Subcutaneous abdominal adipose tissue (tissue), 5 donors: ENCODE measurements at regions not wholly inside any gene's neighbourhood (a gene's known extent, or its start where the extent isn't known, plus 50 kb on each side); places are given as distances from the start of the nearest gene placed in this dataset.

ENCODE experiments used
- H3K27ac ChIP-seq: one replicate; pipeline ENCODE4 v1.7.0; 2013; ENCODE audit warnings: low read depth, mild to moderate bottlenecking, inconsistent platforms, low read length, moderate library complexity
- H3K27me3 ChIP-seq, 5 donors: one replicate each; pipeline ENCODE4 v1.7.0; 2013; ENCODE audit warnings: low read length in 5 of 5, inconsistent platforms in 1 of 5; ENCODE audit not compliant: control insufficient read depth in 5 of 5, insufficient read depth in 4 of 5
- H3K36me3 ChIP-seq, 5 donors: one replicate each; pipeline ENCODE4 v1.7.0; 2013; ENCODE audit warnings: low read length in 5 of 5; ENCODE audit not compliant: control insufficient read depth in 5 of 5, insufficient read depth in 5 of 5
- H3K4me1 ChIP-seq, 5 donors: one replicate each; pipeline ENCODE4 v1.7.0; 2013; ENCODE audit warnings: low read length in 5 of 5, mild to moderate bottlenecking in 3 of 5, moderate library complexity in 1 of 5; ENCODE audit not compliant: control insufficient read depth in 5 of 5, insufficient read depth in 5 of 5
- H3K4me3 ChIP-seq, 5 donors: one replicate each; pipeline ENCODE4 v1.7.0; 2013; ENCODE audit warnings: low read length in 5 of 5, low read depth in 1 of 5
- H3K9ac ChIP-seq, 5 donors: one replicate each; pipeline ENCODE4 v1.7.0; 2013; ENCODE audit warnings: low read length in 5 of 5, mild to moderate bottlenecking in 4 of 5, moderate library complexity in 3 of 5
- H3K9me3 ChIP-seq, 5 donors: one replicate each; pipeline ENCODE4 v1.7.0; 2013; ENCODE audit warnings: low read length in 5 of 5; ENCODE audit not compliant: control insufficient read depth in 5 of 5
- donor health status: healthy.
- donor health status: healthy.
- donor health status: healthy.
- donor health status: healthy.
- donor health status: healthy.

DNA sequence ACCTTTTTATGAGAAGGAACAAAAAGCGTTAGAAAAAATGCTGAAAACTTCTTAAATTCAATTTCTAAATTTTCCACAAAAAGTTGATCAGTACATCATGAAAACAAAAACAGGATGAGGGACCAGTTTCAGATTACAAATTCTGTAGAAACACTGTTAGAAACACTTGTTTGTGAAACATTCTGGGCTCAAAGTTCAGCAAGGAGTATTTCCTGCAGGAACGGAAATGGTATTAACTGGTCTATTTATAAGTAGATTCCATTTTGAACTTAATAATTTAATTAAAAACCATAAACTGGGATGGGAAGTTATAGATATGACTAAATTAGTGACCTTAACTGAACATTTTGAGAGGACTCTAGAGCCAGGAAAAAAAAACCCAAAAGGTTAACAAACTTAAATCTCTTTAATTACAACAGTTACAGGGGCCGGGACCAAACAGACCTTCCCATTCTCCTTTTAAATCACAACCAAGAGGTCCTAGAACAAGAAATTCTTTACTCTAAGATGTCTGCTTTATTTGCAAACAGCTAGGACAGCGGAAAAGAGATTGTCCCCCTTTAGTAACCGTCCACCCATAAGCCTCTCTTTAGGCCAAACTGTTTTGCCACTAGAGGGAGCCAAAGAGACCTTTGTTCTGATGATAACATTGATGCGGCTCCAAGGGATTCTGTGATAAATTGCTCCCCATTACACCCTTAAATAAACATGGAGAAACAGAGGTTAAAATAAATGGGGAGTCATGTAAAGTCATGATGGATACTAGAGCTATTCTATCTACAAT lies 69.0 kb upstream of the RERGL start:
- Histone ChIP-seq H3K9me3 (peaks cover 0 to 4% (median 0%) of the 10 kb centered on the region in 5 donors), H3K4me3 (no peak overlapping the region), H3K27ac (no peak overlapping the region), H3K27me3 (no peaks in the 10 kb centered on the region), H3K36me3 (no peaks in the 10 kb centered on the region), H3K4me1 (no peaks in the 10 kb centered on the region), H3K9ac (no peak overlapping the region)

DNA sequence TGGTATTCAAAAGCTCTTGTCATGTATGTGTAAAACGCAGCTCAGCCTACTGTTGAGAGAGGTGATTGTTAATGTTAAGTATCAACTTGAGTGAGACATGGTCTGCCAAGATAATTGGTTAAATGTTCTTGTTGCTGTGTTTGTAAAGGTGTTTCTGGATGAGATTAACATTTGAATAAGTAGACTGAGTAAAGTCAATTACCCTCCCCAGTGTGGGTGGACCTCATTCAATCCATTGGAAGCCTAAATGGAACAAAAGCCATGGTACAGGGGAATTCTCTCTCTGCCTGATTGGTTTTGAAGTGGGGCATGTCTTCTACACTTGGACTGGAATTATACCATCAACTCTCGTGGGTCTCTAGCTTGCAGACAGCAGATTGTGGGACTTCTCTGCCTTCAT lies 63.8 kb upstream of the RERGL start:
- Histone ChIP-seq H3K9ac (no peak overlapping the region), H3K4me1 (no peaks in the 10 kb centered on the region), H3K4me3 (no peak overlapping the region), H3K36me3 (no peaks in the 10 kb centered on the region), H3K27me3 (no peaks in the 10 kb centered on the region), H3K9me3 (peaks cover 0 to 4% (median 0%) of the 10 kb centered on the region in 5 donors), H3K27ac (no peak overlapping the region)

- Histone ChIP-seq H3K9ac (no peak overlapping the region), H3K27ac (no peak overlapping the region), H3K4me3 (no peak overlapping the region), H3K4me1 (peaks cover 0 to 6% (median 3%) of the 10 kb centered on the region in 5 donors), H3K27me3 (no peaks in the 10 kb centered on the region), H3K36me3 (no peaks in the 10 kb centered on the region), H3K9me3 (no peaks in the 10 kb centered on the region)
These were observed 61.0 kb upstream of the RERGL start for GRCh38 chr12:18151036-18151435.

DNA sequence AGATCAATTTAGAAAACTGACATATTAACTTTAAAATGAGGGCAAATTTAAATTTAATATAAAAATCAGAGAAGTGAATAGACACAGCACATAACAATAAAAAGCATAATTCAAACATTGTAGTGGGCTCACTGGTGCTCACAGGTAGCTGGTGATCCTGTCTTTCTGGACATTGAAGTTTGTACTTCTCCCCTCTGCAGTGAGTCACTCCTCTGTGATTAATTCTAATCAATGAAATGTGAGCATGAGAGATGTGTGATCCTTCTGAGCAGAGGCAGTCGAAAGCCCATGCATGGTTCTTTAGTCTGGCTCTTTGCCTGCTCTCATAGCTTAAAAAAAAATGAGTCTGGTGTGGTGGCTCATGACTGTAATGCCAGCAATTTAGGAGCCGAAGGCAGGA lies 59.0 kb upstream of the RERGL start:
- Histone ChIP-seq H3K27me3 (no peaks in the 10 kb centered on the region), H3K4me3 (no peak overlapping the region), H3K36me3 (no peaks in the 10 kb centered on the region), H3K4me1 (peaks cover 0 to 10% (median 3%) of the 10 kb centered on the region in 5 donors), H3K27ac (no peak overlapping the region), H3K9me3 (no peaks in the 10 kb centered on the region), H3K9ac (no peak overlapping the region)

DNA sequence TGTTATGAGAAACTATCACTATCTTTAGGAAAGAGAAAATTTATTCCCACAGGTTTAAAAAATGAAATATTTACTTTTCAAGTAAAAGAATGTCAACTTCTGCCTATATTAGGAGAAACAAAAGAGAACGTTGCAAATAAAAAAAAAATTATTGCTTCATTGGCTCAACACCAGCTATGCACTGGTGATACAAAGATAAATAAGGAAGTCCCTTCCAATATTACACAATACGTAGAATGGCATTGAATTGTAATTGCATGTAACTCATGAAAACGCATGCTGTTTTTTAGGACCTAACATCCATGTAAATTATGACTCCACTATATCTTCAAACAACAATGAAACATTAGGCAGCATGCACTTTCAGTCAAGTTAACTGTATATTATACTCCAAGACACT lies 56.4 kb upstream of the RERGL start:
- Histone ChIP-seq H3K36me3 (no peaks in the 10 kb centered on the region), H3K9ac (no peak overlapping the region), H3K27me3 (no peaks in the 10 kb centered on the region), H3K9me3 (no peaks in the 10 kb centered on the region), H3K4me3 (peak overlapping the region in 1 of 5 donors; percentile 21), H3K4me1 (peaks cover 0 to 14% (median 8%) of the 10 kb centered on the region in 5 donors), H3K27ac (no peak overlapping the region)

DNA sequence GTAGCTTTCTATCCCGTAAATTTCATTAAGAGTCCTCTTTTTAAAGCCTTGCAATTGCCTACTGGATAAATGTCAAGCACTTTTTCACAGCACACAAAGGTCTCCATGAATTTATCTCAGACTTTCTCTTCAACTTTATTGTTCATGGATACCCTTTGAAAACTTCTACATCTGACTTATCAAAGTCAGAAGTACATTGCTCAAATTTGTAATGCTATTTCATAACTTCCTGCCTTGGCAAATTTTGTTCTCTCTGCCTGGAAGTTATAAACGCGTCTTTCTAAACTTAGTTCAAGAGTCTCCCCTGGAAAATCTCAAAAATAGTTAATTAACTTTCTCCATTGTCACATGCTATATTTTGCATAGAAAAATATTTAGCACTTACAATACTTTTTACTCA lies 55.9 kb upstream of the RERGL start:
- no peaks in the 10 kb centered on the region for H3K36me3 ChIP-seq
- no peaks in the 10 kb centered on the region for H3K9me3 ChIP-seq
- no peak overlapping the region for H3K27ac ChIP-seq
- H3K9ac ChIP-seq, result no peak overlapping the region
- H3K27me3 ChIP-seq, result no peaks in the 10 kb centered on the region
- no peak overlapping the region for H3K4me3 ChIP-seq
- H3K4me1 ChIP-seq, result peaks cover 0 to 16% (median 12%) of the 10 kb centered on the region in 5 donors

GRCh38 chr12:18141048-18141982 lies 51.3 kb upstream of the RERGL start:
- Histone ChIP-seq H3K9me3 (no peaks in the 10 kb centered on the region), H3K27me3 (no peaks in the 10 kb centered on the region), H3K36me3 (no peaks in the 10 kb centered on the region), H3K4me1 (peaks cover 0 to 15% (median 10%) of the 10 kb centered on the region in 5 donors), H3K27ac (no peak overlapping the region), H3K4me3 (no peak overlapping the region), H3K9ac (peak overlapping the region in 1 of 5 donors; percentile 24)

GRCh38 chr12:18139989-18140596 lies 50.1 kb upstream of the RERGL start:
- H3K36me3 ChIP-seq, result no peaks in the 10 kb centered on the region
- no peak overlapping the region for H3K27ac ChIP-seq
- H3K4me1 ChIP-seq, result peaks cover 0 to 14% (median 6%) of the 10 kb centered on the region in 5 donors
- no peaks in the 10 kb centered on the region for H3K9me3 ChIP-seq
- H3K9ac ChIP-seq, result no peak overlapping the region
- H3K4me3 ChIP-seq, result no peak overlapping the region
- H3K27me3 ChIP-seq, result no peaks in the 10 kb centered on the region
